GM18868 (cell line): ENCODE measurements at regions not wholly inside any gene's neighbourhood (a gene's known extent, or its start where the extent isn't known, plus 50 kb on each side); places are given as distances from the start of the nearest gene placed in this dataset.

Source experiments
- ATAC-seq: cut with Tn5 transposase; IDR thresholded peaks from one replicate; pipeline ENCODE4 v1.9.1; 2021; ENCODE audit warnings: mild to moderate bottlenecking, moderate library complexity; ENCODE audit not compliant: unreplicated experiment

- ATAC-seq = no peak
Observed at GRCh38 chr4:178340468-178340867, 898.2 kb upstream of the AGA start.

- no peak for ATAC-seq
Observed at GRCh38 chr4:178344096-178344495, 901.9 kb upstream of the AGA start.

GRCh38 chr4:178347111-178347510 lies 904.9 kb upstream of the AGA start:
- no peak for ATAC-seq

GRCh38 chr4:178349601-178350000 lies 907.4 kb upstream of the AGA start:
- ATAC-seq = no peak

GRCh38 chr4:178351185-178351584 lies 908.9 kb upstream of the AGA start:
- ATAC-seq = no peak

- ATAC-seq = no peak
Observed at GRCh38 chr4:178356725-178357124, 914.5 kb upstream of the AGA start.

GRCh38 chr4:178385481-178385880 lies 943.2 kb upstream of the AGA start:
- ATAC-seq = no peak

GRCh38 chr4:178387756-178388155 lies 945.5 kb upstream of the AGA start:
- ATAC-seq = no peak

GRCh38 chr4:178395798-178396197 lies 953.6 kb upstream of the AGA start:
- no peak for ATAC-seq

- no peak for ATAC-seq
Observed at GRCh38 chr4:178412455-178412854, 970.2 kb upstream of the AGA start.

- no peak for ATAC-seq
Observed at GRCh38 chr4:178414042-178414441, 971.8 kb upstream of the AGA start.

GRCh38 chr4:178414881-178415446 lies 972.7 kb upstream of the AGA start:
- no peak for ATAC-seq

- no peak for ATAC-seq
Observed at GRCh38 chr4:178415925-178416324, 973.7 kb upstream of the AGA start.

- no peak for ATAC-seq
Observed at GRCh38 chr4:178423366-178423765, 981.1 kb upstream of the AGA start.

GRCh38 chr4:178426871-178427270 lies 984.6 kb upstream of the AGA start:
- ATAC-seq = no peak

- no peak for ATAC-seq
Observed at GRCh38 chr4:178427663-178428062, 985.4 kb upstream of the AGA start.

- no peak for ATAC-seq
Observed at GRCh38 chr4:178448372-178449035, 1006.3 kb upstream of the AGA start.

- ATAC-seq = no peak
Observed at GRCh38 chr4:178450614-178451013, 1008.4 kb upstream of the AGA start.

- no peak for ATAC-seq
Observed at GRCh38 chr4:178453057-178453456, 1010.8 kb upstream of the AGA start.

GRCh38 chr4:178457286-178457685 lies 1015.0 kb upstream of the AGA start:
- no peak for ATAC-seq

- no peak for ATAC-seq
Observed at GRCh38 chr4:178462710-178463109, 1020.5 kb upstream of the AGA start.

- ATAC-seq = no peak
Observed at GRCh38 chr4:178463747-178464146, 1021.5 kb upstream of the AGA start.
